Left renal pelvis (tissue), 4 donors: ENCODE measurements at regions not wholly inside any gene's neighbourhood (a gene's known extent, or its start where the extent isn't known, plus 50 kb on each side); places are given as distances from the start of the nearest gene placed in this dataset.

Source experiments
- DNase-seq, 4 donors: peaks; one replicate each; pipeline ENCODE4 v3.0.0-alpha.2; 2013; ENCODE audit warnings: low read depth in 4 of 4, low spot score in 3 of 4

DNA sequence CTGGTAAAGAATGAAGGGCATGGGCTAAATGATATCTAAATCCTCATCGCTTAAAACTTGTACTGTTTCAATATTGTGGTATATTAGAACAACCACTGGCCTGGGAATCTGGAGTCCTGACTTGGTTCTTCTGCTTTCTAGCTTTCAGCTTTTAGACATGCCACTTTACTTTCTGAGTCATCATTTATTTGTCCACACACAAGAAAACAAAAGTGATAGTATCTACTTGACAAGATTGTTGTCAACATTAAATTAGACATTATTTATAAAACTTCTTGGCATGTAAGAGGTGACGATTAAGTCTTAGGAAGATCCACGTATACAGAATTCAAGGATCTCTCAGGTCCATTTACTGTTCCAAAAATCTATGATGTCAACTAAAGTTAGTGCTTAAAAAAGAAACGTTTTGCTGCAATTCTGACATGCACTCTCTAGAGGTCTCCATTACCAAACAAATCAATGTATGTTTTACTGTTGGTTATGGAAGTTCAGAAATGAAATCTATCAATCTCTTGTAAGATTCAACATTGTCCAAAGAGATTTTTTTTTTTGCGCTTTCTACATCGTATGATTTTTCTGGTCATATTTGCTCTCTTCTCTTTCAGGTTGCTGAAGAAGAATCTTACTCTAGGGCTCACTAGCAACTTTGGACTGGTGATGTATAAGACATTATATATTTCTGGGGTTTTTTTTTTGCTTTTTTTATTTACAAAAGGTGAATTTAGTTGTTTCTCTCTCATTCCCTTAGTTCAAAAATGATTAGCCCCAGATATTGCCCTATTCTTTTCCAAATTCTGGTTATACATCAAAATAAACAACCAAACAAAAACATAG lies 53.6 kb upstream of the DYNC1I1 start:
- DNase-seq, result no peak

DNA sequence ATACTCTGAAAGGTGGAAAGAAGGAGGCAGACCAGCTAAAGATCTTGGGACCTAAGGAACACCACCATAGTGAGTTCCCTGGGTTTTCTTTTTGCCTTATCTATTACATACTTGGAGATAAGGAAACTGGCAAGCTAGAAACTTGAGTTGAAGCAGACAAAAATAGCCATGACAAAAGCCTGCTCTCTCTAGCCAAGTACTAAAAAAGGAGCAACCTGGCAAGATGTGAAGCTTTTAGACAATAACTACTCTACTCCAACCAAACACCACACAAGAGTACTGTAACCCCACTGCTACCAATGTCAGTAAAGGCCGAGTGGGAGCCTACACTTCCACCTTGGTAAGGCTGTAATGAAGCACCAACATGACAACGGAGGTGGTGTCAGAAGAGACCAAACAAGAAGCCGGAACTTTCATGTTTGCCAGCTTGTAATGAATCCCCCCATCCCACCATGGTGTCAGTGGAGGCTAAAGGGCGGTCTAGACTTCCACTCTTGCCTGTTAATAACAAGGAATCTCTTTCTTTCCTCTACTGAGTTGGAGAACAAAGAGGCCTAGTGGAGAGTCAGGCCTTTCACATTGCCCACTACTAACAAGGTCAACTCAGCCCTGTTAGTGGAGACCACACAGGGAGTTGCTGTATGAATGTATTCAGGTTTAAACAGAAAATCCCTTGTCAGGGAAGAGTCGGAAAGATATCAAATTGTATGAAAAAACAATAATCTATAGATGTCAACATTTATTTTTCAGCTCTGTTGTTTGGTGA lies 55.8 kb upstream of the DYNC1I1 start:
- DNase-seq, result no peak

DNA sequence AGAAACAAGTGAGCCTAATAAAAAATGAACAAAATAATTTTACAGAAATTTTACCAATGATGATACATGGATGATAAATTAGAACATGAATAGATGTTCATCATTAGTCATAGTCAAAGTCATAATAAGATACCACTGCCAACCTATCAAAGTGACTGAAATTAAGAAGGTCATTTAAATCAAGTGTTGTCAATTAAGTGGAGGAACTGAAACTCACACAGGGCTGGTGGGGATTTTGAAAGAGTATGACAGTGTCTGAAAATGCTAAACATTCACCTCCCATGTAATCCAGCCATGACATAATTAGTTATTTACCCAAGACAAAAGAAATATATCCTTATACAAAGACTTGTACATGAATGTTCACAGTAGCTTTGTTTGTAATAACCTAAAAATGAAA lies 57.1 kb upstream of the DYNC1I1 start:
- no peak for DNase-seq

DNA sequence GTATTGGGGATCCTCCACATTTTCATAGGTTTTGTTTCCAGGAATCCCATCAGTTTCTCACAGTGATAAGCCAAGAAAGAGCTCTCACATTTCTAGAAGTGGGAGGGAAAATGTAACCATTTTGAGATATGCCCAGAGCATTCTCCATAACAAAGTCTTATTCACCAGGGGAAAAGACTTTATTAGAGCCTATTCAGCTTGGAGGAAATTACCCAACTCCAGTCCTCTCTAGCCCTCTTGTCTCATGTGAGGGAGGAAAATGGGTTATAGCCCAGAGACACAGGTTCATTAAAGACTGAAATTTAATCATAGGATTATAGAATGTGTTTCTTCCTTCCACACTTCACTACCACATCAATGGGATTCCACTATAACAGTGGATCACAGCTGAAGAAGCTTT lies 61.6 kb upstream of the DYNC1I1 start:
- no peak for DNase-seq

DNA sequence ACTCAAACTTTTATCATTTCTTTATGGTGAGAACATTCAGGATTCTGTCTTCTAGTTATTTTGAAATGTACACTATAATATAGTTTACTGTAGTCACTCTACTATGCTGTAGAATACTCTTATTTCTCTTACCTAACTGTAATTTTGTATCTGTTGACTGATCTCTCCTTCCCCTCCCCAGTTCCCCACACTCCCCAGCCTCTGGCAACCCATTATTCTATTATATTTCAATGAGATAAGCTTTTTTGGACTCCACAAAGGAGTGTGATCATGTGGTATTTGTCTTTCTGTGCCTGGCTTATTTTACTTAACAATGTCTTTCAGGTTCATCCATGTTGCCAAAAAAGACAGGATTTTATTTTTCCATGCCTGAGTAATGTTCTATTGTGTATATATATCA lies 71.4 kb upstream of the DYNC1I1 start:
- DNase-seq, result no peak

DNA sequence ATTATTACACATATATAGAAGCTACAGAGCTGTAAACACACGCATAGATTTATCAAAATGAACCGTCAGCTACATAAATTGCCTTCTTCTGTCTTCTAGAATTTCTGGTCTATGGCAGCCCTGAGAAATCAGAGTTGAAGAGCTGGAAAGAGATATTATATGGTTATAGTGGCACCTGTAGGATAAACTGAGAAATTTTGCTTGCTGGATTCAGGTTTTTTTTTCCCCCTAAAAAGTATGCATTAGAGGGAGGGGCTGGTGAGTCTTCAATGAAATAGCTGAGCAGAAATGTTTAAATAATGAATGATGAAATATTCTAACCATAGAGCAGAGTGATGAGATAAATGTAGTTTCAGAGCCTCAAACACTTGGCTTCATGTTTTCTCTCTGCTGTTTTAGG lies 78.0 kb upstream of the DYNC1I1 start:
- no peak for DNase-seq

DNA sequence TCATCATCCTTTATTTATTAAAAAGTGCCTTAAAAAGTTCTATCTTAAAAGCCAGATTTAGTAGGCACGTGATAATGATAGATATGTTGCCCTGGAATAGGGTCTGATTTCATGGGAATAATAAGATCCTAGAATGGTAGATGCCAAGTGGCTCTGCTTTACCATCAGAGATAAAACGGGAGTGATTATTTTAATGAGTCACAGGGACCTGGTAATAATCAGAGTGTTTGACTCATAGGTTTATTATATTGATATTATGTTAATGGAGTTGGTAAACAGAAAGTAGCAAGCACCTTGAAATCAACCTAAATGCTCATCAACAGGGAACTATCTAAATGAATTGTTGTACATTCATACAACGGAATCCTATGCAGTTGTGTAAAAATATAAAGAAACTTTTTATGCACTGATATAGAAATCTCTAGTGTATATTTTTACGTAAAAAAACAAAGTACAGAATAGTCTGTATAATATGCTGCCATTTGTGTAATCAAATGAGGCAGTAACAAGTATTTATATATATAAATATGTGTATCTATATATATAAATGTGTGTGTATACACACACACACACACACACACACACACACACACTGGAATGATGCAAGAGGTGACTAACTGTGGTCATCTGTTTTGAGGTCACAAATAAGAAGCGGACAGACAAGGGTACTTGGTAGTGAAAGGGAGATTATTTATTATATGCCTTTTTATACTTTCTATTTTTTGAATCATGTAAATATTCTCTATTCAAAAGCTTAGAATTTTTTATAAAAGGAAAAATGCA lies 78.6 kb upstream of the DYNC1I1 start:
- DNase-seq, result no peak

DNA sequence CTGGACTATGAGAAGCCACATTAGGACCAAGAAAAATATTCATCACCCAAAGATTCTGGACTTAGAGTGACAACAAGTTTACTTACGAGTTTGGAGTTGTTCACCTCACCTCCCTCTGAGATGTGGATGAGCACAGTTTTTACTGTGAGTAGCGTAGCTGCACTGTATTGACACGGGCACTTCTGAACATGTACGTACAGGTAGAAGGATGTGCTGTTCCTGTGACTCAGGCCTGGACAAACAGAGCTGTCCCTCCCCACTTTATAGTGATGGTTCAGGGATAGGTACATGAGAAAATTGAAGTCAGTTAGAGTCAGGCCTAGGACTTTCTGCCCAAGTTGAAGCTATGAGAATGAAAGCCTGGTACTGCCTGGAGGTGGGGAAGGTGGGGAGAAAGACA lies 80.9 kb upstream of the DYNC1I1 start:
- DNase-seq, result no peak

DNA sequence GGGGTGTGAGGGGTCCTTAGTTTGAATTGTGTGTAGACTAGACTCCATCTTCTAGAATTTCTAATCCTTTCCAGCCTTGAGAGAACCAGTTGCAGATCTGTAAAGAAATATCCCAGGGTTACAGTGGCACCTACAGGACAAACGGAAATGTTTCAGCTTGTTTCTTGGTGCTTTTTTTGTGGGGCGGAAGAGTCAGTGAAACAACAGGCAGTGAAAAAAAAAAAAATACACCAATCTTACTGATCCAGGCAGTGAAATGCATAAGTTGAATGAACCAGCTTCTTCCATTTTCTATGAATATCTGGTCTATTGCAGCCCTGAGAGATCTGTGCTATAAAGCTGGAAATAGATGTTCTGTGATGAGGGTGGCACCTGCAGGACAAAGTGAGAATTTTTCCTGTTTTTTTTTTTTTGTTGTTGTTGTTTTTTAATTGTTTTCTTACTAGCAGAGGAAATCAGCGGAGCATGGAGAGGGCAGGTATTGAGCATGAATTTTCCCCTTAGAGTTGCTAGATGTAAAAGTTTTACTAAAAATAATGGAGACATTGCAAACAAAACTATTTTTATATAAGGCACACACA lies 81.9 kb upstream of the DYNC1I1 start:
- peak in 3 of 4 donors; percentile 29 to 50 (median 33) for DNase-seq

DNA sequence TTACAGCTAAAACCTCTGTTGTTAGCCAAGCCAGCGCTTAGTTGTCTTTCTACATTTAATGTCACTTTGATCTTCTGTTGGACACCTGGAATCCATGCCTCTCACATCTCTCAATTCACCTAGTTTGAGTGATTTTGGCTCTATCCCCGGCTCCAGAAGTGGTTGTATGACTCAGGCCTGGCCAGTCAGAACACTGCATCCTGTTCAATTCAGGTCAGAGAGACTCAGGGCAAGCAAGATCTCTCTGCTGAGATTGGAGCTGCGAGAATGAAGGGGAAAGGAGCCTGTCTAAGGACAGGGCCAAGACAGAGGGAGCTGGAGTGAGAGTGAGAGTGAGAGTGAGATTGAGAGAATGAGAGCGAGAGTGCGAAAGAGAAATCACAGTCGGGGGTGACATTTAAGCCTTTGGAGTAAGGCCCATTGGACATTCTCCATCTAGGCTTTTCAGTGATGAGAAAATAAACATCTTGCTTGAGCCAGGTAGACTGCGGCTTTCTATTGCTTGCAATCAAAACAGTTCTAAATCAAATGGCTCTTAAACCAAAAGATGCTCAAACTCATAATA lies 83.3 kb upstream of the DYNC1I1 start:
- no peak for DNase-seq

DNA sequence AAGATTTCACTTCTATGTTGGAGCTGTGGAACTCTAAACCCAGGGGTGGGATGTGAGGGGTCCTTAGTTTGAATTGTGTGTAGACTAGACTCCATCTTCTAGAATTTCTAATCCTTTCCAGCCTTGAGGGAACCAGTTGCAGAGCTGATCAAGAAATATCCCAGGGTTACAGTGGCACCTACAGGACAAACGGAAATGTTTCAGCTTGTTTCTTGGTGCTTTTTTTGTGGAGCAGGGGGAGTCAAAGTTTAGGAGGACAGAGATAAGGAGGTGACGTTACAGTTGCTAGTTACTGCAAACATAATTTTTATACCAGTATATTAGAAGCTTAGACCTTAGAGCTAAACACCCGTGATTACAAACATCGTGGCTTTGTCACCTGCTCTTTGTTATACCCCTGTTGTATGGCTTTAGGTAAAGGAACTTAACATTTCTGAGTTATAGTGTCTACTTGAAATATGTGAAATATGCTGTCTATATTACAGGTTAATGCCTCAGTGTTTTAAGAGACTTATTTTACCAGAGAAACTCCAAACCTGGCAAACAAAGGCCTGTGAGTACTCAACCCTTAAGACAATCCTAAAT lies 84.5 kb upstream of the DYNC1I1 start:
- DNase-seq, result peak in 1 of 4 donors; percentile 8

DNA sequence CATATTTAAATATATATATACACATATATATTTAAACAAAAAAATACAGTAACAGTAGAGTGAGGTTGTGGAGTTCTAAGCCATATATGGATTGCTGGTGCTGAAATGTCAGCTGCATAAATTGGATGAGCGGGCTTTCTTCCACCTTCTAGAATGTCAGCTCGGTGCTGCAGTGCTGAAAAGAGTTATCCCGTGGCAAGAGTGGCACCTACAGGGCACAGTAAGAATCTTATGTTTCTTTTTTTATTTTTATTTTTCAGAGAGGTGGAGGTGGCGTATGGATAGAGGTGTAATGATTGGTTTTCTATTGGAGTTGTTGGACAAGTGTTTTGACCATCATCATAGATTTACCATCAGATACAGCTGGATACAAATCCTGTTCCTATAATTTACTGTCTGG lies 86.2 kb upstream of the DYNC1I1 start:
- peak in 2 of 4 donors; percentile 24 to 26 for DNase-seq

DNA sequence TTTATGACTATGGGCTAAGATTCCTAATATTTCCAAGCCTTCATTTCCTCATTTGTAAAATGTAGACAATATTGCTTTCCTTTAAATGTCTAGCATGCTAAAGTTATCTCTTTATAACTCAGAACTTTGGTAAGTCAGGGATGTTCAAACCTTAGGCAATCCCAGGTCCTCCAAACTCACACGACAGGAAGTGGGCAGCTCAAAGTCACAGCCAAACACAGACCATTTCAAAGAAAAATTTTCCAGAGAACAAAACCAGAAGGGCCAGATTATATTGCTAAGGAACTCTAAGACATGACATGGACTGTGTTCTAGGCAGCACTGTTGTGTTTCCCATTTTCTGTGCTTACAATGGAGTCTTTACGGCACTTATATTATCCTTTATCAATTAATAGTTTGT lies 87.8 kb upstream of the DYNC1I1 start:
- DNase-seq, result no peak

DNA sequence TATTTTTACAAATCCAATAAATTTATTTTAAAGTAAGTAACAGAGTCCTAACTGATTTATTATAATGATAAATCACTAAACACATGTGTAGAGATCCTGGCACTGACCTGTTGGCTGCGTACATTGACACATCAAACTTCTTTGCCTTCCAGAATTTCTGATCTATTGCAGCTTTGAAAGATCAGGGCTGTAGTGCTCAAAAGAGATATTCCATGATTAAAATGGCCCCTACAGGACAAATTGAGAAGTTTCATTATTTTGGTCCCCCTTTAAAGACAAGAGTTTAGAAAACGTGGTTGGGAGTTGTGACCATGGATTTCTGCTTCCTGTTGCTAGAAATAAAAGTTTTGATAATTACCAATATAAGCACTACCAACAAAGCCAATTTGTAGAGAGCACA lies 87.7 kb upstream of the PDK4 start:
- DNase-seq, result peak in 2 of 4 donors; percentile 11 to 16

DNA sequence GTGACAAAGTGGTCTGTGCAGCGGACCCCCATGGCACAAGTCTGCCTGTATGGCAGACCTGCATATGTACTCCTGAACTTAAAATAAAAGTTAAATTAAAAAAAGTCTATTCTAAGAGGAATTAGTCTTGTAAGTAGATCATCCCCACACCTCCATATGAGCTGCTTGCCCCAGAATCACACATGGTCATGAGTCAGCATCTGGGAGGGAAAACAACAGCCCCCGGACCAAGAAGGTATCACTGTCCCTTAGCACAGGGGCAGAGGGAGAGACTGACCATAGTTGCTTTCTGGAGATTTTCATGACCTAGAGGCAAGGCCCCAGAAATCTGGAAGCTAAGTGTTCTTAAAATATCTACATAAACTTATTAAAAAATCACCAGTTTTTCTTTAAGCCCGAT lies 86.6 kb upstream of the PDK4 start:
- no peak for DNase-seq

DNA sequence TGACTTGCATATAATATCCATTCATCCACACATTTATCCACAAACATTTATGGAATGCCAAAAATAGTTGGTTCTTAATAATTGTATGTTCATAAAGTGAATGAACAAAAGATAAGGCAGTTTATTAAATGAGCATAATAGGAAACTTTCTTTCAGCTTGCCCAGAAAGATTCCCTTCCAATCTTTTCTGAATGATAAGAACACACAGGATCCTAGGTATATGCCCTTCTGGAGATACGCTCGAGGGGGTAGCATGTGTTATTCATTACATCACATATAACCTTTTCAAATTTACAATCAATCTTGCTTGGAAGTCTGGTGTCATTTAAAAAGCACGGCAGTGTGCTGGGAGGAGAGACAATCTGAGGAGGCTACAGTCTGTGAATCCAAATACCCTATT lies 80.4 kb upstream of the PDK4 start:
- DNase-seq, result no peak

DNA sequence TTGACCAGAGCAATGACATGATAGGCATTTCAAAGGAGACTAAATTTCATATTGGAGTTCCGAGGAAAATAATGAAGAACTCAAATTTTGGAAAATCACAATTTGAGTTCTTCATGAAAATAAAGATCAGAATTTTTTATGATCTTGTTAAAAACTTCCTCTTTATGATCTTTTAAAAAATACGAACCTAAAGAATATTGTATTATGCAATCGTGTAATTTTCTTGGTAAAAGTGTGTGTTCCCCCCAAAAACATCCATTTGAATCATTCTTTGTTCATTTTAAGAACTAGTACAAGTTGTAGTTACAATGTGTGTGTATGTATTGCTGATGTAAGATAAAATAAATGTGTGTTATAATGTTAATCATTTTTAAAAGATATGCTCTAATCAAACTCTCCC lies 79.3 kb upstream of the PDK4 start:
- no peak for DNase-seq

DNA sequence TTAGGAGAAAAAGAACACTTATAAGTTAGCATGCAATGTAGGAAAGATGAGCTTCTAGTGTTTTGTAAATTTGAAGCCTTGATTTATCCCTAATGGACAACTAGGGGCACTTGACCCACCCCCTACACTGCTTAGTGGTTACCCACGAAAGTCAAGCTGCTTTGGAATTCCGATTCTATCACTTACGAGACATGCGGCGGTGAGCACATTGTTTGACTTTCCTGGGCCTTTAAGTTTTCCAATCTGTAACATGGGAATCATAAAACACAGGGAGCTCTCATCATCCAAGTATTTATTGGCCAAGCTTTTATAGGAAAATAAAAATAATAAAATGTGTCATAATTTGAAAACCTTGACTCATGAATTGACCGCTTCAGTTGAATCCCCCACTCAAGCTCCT lies 78.7 kb upstream of the PDK4 start:
- DNase-seq, result no peak

DNA sequence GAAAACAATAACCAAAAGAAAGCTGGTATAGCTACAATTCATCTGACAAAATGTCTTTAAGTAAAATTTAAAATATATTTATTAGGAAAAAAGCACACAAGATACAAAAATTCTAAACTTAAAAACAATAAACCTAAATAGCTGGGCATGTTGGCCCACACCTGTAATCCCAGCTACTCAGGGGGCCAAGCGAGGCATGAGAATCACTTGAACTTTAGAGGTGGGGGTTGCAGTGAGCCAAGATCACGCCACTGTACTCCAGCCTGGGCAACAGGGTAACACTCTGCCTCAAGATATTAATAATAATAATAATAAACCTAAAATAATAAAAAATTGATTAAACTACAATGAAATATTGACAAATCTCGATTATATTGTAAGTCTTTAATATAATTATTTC lies 77.8 kb upstream of the PDK4 start:
- no peak for DNase-seq

DNA sequence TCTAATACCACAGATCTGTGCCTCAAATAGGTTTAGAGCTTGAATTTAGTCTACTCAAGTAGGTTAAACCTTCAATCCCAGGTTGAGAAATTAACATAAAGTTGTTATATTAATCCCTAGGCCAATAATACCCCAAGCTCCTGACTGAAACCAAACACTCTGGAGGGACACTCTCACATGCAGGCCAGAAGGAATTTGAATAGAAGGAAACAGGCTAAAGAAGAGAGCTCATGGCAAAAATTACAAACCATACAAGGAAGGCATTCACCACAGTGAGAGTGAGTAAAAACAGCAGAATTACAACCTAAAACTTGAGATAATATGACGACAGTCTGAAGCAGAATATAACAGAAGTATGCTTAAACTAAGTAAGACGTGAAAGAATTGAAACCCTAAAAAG lies 76.1 kb upstream of the PDK4 start:
- no peak for DNase-seq
